Activated T-cell treated with anti-CD3 and anti-CD28 coated beads, Interleukin-2, amount 50 U/mL, for 24 hours (primary cell): ENCODE measurements at regions not wholly inside any gene's neighbourhood (a gene's known extent, or its start where the extent isn't known, plus 50 kb on each side); places are given as distances from the start of the nearest gene placed in this dataset.
"Not testable (repeated sequence)": the region's sequence is repeated elsewhere in the genome, so short reads cannot be mapped to it uniquely, and the experiment has no call there.

Source experiments
- DNase-seq: peaks from one replicate; pipeline ENCODE4 v3.0.0-alpha.2; 2020
- H3K27ac Mint-ChIP-seq: 2 replicates; pipeline ENCODE4 v1.8.0; 2020; ENCODE audit warnings: mild to moderate bottlenecking, mixed read lengths
- H3K27me3 Mint-ChIP-seq: 2 replicates; pipeline ENCODE4 v1.8.0; 2020; ENCODE audit warnings: mixed read lengths
- H3K36me3 Mint-ChIP-seq: 2 replicates; pipeline ENCODE4 v1.8.0; 2020; ENCODE audit warnings: low read depth, mixed read lengths
- H3K4me1 Mint-ChIP-seq: 2 replicates; pipeline ENCODE4 v1.8.0; 2020; ENCODE audit warnings: low read depth, mixed read lengths
- H3K4me3 Mint-ChIP-seq: 2 replicates; pipeline ENCODE4 v1.8.0; 2020; ENCODE audit warnings: mild to moderate bottlenecking, moderate library complexity, mixed read lengths
- H3K9me3 Mint-ChIP-seq: 2 replicates; pipeline ENCODE4 v1.8.0; 2020; ENCODE audit warnings: mixed read lengths

DNA sequence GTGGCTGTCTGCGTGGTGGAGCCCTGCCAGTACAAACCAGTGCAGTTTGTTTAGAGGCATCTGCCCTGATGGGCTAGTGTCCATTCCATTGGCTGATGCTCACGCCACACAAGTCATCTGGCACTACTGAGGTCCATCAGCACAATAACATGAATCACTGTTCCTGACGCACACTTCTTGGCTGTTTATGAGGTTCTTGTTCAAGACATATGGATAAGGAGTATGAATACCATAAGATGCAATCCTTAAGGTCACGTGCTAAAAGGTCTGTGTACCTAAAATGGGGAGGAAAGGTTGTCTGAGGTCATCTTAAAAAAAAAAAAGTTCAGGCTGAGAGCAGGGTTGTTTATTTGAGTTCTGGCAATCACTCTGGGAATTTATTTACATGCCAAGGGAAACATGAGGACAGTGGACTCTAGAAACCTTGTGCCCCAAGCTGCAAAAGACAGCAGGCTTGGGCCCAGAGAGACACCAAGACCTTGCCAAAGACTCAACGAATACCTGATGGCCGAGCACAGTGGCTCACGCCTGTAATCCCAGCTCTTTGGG is 54.1 kb upstream of the SHLD1 start:
- Mint-ChIP-seq H3K9me3 (peaks cover 2% of the 10 kb centered on the region), H3K27me3 (no peaks in the 10 kb centered on the region), H3K36me3 (no peaks in the 10 kb centered on the region), H3K4me3 (no peak overlapping the region), H3K27ac (no peak overlapping the region), H3K4me1 (peaks cover 4% of the 10 kb centered on the region)
- DNase-seq = no peak

DNA sequence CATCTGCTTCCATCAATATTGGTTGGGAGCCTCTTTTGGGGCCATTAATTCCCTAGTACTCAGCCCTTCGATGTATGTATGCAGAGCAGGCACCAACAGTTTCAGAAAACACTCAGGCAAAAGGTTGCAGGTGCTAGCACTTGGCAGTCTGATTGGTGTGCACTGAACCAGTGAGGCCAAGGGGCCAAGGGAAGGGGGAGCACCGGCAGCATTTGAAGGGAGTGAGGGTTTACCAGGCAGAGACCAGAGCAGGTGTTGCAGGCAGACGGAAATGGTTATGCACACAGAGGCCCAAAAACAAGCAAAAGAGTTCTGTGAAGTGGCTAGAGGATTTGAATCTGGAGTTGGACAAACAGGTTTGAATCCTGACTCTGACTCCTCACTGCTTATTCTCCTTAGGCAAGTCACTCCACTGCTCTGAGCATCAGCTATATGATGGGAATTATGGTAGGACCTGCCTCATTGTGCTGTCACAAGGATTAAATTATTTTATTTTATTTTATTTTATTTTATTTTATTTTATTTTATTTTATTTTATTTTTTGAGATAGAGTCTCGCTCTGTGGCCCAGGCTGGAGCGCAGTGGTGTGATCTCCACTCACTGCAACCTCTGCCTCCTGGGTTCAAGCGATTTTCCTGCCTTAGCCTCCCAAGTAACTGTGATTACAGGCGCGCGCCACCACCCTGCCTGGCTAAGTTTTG is 58.1 kb upstream of the SHLD1 start:
- peaks cover 2% of the 10 kb centered on the region for H3K9me3 Mint-ChIP-seq
- no peaks in the 10 kb centered on the region for H3K36me3 Mint-ChIP-seq
- no peaks in the 10 kb centered on the region for H3K27me3 Mint-ChIP-seq
- H3K4me1 Mint-ChIP-seq = peaks cover 6% of the 10 kb centered on the region
- no peak for DNase-seq
- H3K4me3 Mint-ChIP-seq = no peak overlapping the region
- H3K27ac Mint-ChIP-seq = no peak overlapping the region

DNA sequence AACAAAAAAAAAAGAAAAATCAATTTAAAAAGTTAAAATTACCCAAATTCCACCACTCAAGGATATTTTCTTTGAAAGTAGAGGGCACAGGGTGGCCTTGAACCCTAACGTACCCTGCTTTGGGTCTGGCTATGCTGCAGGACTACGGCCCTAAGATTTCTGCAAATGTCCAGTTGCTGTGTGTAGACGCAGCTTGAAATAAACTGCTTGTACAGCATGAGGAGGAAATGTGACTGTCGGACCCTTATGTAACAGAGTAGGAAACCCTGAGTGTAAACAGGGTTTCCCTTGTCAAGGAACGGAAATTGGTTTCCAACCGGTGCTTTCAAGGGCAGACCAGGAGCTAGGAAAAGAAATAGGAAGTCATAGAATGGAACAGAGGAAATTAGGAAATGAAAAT is 60.7 kb upstream of the SHLD1 start:
- no peaks in the 10 kb centered on the region for H3K9me3 Mint-ChIP-seq
- H3K4me3 Mint-ChIP-seq = no peak overlapping the region
- H3K27ac Mint-ChIP-seq = no peak overlapping the region
- H3K36me3 Mint-ChIP-seq = no peaks in the 10 kb centered on the region
- H3K27me3 Mint-ChIP-seq = no peaks in the 10 kb centered on the region
- peaks cover 6% of the 10 kb centered on the region for H3K4me1 Mint-ChIP-seq
- DNase-seq = no peak

GRCh38 chr20:5688431-5688972 is 61.7 kb upstream of the SHLD1 start:
- Mint-ChIP-seq H3K36me3 (no peaks in the 10 kb centered on the region), H3K27ac (no peak overlapping the region)
- no peak for DNase-seq

GRCh38 chr20:5687884-5688283 is 62.3 kb upstream of the SHLD1 start:
- DNase-seq = no peak
- H3K9me3 Mint-ChIP-seq = no peaks in the 10 kb centered on the region
- H3K27me3 Mint-ChIP-seq = no peaks in the 10 kb centered on the region
- H3K36me3 Mint-ChIP-seq = no peaks in the 10 kb centered on the region
- H3K4me1 Mint-ChIP-seq = peaks cover 6% of the 10 kb centered on the region
- no peak overlapping the region for H3K4me3 Mint-ChIP-seq
- H3K27ac Mint-ChIP-seq = no peak overlapping the region

More at GRCh38 chr20:5688431-5688972, 61.7 kb upstream of the SHLD1 start:
- no peak overlapping the region for H3K4me3 Mint-ChIP-seq
- no peaks in the 10 kb centered on the region for H3K27me3 Mint-ChIP-seq
- peaks cover 6% of the 10 kb centered on the region for H3K4me1 Mint-ChIP-seq
- H3K9me3 Mint-ChIP-seq = no peaks in the 10 kb centered on the region

GRCh38 chr20:5686384-5687105 is 63.7 kb upstream of the SHLD1 start:
- Mint-ChIP-seq H3K27ac (no peak overlapping the region), H3K4me1 (peaks cover 2% of the 10 kb centered on the region), H3K27me3 (no peaks in the 10 kb centered on the region), H3K36me3 (no peaks in the 10 kb centered on the region), H3K9me3 (no peaks in the 10 kb centered on the region), H3K4me3 (no peak overlapping the region)
- no peak for DNase-seq

DNA sequence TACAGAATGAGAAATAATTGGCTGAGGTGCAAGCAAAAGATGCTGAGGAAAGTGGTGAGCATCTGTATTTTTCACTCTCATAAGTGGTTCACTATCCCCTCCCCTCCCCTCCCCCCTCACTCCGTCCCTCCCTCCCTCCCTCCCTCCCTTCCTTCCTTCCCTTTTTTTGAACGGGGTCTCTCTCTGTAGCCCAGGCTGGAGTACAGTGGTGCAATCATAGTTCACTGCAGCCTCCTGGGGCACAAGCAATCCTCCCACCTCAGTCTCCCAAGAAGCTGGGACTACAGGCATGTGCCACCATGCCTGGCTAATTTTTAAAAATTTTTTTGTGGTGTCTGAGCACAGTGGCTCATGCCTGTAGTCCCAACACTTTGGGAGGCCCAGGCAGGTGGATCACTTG is 67.6 kb upstream of the SHLD1 start:
- not testable (repeated sequence) for DNase-seq, H3K36me3 Mint-ChIP-seq, H3K27ac Mint-ChIP-seq, H3K4me1 Mint-ChIP-seq, H3K27me3 Mint-ChIP-seq, H3K4me3 Mint-ChIP-seq, H3K9me3 Mint-ChIP-seq

GRCh38 chr20:5680192-5680591 is 69.4 kb upstream of the GPCPD1 start:
- no peaks in the 10 kb centered on the region for H3K36me3 Mint-ChIP-seq
- no peak overlapping the region for H3K4me3 Mint-ChIP-seq
- no peak overlapping the region for H3K27ac Mint-ChIP-seq
- no peaks in the 10 kb centered on the region for H3K9me3 Mint-ChIP-seq
- peaks cover 2% of the 10 kb centered on the region for H3K4me1 Mint-ChIP-seq
- H3K27me3 Mint-ChIP-seq = no peaks in the 10 kb centered on the region
- no peak for DNase-seq

- no peak overlapping the region for H3K4me3 Mint-ChIP-seq
- no peaks in the 10 kb centered on the region for H3K27me3 Mint-ChIP-seq
- no peak overlapping the region for H3K27ac Mint-ChIP-seq
- H3K9me3 Mint-ChIP-seq = no peaks in the 10 kb centered on the region
- DNase-seq = no peak
- H3K4me1 Mint-ChIP-seq = peaks cover 14% of the 10 kb centered on the region
- H3K36me3 Mint-ChIP-seq = no peaks in the 10 kb centered on the region
Observed at GRCh38 chr20:5678777-5679176, 68.0 kb upstream of the GPCPD1 start.

DNA sequence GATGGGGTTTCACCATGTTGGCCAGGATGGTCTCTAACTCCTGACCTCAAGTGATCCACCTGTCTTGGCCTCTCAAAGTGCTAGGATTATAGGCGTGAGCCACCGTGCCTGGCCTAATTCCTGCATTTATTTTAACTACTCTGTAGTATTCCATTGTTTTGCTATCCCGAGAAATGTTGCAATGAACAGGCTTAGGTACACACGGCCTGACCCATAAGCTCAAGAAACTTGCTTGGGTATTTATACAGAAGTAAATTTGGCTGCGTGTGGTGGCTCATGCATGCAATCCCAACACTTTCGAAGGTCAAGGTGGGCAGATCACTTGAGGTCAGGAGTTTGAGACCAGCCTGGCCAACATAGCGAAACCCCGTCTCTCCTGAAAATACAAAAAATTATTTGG is 67.1 kb upstream of the GPCPD1 start:
- H3K27ac Mint-ChIP-seq, H3K27me3 Mint-ChIP-seq, H3K36me3 Mint-ChIP-seq, H3K4me3 Mint-ChIP-seq, H3K9me3 Mint-ChIP-seq, DNase-seq: not testable (repeated sequence)
- peaks cover 16% of the 10 kb centered on the region for H3K4me1 Mint-ChIP-seq

DNA sequence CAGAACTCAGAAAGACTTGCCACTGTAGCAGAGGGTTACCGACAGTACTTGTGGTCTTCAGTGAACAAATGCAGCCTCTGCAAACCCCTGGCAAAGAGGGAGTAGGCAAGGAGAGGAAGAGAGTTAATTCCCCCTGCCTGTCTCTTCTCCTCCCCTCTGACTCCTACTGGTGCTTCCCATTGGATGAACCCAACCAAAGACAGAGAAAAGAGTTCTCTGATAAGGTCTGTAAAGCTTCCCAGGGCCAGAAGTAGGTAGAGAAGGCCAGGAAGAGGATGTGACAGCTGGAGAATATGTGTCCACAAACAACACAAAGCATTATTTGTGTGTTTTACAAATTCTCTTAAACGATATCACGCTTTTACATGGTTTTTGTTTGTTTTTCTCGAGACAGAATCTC is 66.6 kb upstream of the GPCPD1 start:
- Mint-ChIP-seq H3K9me3 (no peaks in the 10 kb centered on the region), H3K27ac (no peak overlapping the region), H3K4me1 (peaks cover 16% of the 10 kb centered on the region), H3K36me3 (no peaks in the 10 kb centered on the region), H3K4me3 (no peak overlapping the region), H3K27me3 (no peaks in the 10 kb centered on the region)
- no peak for DNase-seq

DNA sequence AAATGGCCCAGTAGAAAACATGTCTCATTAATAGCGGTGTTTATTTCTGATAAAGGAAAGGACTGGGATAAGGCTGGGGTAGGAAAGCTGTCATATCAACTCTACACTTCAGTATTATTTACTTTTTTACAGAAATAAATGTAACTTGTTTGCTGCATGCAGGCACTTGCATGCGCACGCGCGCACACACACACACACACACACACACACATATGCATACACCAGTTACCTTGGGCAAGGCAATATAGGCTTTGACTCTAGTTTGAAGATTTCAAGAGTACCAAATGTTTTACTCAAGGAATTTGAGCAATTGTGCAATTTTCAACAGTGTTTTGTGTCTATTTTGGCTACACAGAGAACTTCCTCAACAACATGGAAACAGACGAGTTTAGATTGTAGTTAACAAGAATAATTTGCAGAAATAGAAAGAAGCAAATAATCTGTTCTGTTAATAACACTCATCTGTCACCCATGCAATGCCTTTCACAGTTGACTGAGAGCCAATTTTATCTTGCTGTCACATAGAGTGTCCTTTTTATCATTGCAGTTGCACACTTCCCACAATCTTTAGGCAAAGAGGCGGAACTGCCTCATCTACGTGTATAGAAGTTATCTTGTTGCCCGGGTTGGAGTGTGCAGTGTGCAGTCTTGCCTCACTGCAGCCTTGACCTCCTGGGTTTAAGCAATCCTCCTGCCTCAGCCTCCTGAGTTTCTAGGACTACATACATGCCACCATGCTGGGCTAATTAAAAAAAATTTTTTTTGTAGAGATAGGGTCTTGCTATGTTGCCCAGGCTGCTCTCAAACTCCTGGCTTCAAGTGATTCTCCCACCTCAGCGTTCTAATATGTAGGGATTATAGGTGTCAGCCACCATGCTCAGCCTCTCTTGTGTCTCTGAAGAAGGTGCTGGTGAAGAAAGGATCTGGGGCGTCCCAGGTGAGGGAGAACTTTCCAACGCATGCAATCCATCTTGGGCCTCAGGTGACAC is 64.6 kb upstream of the GPCPD1 start:
- H3K4me3 Mint-ChIP-seq = no peak overlapping the region
- H3K27ac Mint-ChIP-seq = no peak overlapping the region
- DNase-seq = no peak
- H3K4me1 Mint-ChIP-seq = peaks cover 18% of the 10 kb centered on the region
- H3K27me3 Mint-ChIP-seq = no peaks in the 10 kb centered on the region
- no peaks in the 10 kb centered on the region for H3K36me3 Mint-ChIP-seq
- H3K9me3 Mint-ChIP-seq = no peaks in the 10 kb centered on the region

DNA sequence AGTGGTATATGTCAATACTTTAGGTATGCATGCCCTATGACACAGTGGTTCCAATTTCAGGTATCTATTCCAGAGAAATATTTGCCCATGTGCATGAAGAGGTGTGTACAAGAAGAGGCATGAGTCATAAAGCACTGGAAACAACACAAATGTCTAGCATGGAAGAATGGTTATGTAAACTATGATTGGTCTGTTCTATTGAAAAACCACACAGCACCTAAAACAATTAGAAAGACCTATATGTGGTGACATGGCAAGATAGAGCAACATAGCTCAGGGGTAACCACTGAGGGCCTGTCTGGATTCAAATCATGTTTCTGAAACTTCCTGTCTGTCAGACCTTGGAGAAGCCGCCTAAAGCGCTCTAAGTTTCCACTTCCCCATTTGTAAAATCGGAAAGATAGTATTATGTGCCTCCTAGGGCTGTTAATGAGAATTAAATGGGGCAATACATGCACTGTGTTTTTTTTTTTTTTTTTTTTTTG is 63.4 kb upstream of the GPCPD1 start:
- Mint-ChIP-seq H3K36me3 (no peaks in the 10 kb centered on the region), H3K27ac (peak overlapping the region; percentile 89), H3K27me3 (no peaks in the 10 kb centered on the region), H3K4me3 (peak overlapping the region; percentile 36), H3K9me3 (no peaks in the 10 kb centered on the region), H3K4me1 (peaks cover 18% of the 10 kb centered on the region)
- no peak for DNase-seq

DNA sequence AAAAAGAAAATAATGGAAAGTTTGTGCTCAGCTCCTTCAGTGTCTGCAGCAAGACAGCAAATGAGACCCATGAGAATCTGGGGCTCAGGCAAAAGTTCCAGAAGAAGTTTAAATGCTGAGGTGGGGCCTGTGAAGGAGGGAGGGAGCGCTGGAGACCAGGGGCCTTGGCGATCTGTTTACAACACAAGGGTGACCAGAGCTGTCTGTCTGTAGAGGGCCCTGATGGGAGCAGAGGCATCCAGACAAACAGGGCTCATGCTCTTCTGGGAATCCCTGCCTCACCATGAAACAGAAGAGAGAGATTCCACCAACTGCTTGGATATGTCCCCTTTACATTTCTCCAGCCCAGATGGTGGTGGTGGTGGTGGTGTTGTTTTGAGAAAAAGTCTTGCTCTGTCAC is 60.1 kb upstream of the GPCPD1 start:
- no peaks in the 10 kb centered on the region for H3K9me3 Mint-ChIP-seq
- H3K4me1 Mint-ChIP-seq = peaks cover 17% of the 10 kb centered on the region
- no peak overlapping the region for H3K4me3 Mint-ChIP-seq
- no peak overlapping the region for H3K27ac Mint-ChIP-seq
- no peaks in the 10 kb centered on the region for H3K27me3 Mint-ChIP-seq
- no peaks in the 10 kb centered on the region for H3K36me3 Mint-ChIP-seq
- DNase-seq = no peak
